GF-D8 (cell line): ENCODE measurements at regions not wholly inside any gene's neighbourhood (a gene's known extent, or its start where the extent isn't known, plus 50 kb on each side); places are given as distances from the start of the nearest gene placed in this dataset.
"Not testable (repeated sequence)": the region's sequence is repeated elsewhere in the genome, so short reads cannot be mapped to it uniquely, and the experiment has no call there.

Experiments
- DNase-seq: peaks from one replicate; lab custom pipeline; 2025; lab: John Stamatoyannopoulos, UW

DNA sequence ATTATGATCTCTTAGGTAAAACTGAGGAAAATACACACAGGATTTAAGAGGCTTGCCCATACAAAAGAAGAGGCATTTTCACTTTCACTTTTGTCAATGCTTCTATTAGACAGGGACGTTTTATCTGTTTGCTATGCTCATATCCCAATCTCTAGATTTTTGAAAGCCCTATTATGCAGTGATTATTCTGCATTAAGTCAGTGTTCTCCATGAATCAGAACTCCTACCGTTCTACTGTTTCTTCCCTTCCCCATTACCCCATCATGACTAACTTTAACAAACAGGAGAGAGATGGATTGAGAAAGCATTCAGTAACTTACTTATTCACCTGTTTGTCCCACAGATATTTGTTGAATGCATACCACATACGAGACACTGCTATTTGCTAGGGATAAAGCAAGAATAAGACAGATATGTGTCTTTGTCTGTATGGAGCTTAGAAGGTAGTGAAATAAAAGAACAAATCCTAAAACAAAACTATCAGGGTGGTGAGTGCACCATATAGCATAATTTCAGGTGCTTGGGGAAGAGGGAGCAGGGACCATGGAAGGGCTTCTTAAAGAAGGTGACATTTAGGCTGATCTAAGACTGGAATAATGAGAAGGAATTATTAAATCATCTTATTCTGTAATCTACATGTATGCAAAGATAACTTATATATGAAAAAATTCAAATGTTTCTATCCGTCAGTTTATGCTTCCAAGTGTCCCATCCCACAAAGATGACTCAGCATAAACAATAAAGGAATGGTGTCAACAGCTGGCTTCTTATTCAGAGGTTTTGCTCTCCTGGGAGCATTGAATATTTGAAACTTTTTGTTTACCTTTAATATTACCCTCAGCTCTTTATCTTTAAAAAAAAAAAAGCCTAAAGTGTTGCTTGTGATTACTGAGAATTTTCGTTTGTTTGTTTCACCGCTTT, 328.1 kb downstream of the HINT1 start:
- DNase-seq, result no peak

DNA sequence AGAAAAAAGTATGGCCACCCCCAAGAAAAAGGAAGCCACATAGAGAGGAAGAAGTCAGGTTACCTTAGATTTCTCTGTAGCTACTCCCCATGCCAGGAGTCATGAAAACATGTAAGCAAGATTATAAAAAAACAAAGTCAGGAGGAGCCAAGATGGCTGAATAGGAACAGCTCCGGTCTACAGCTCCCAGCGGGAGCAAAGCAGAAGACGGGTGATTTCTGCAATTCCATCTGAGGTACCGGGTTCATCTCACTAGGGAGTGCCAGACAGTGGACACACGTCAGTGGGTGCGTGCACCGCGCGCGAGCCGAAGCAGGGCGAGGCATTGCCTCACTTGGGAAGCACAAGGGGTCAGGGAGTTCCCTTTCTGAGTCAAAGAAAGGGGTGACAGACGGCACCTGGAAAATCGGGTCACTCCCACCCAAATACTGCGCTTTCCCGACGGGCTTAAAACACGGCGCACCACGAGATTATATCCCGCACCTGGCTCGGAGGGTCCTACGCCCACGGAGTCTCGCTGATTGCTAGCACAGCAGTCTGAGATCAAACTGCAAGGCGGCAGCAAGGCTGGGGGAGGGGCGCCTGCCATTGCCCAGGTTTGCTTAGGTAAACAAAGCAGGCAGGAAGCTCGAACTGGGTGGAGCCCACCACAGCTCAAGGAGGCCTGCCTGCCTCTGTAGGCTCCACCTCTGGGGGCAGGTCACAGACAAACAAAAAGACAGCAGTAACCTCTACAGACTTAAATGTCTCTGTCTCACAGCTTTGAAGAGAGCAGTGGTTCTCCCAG, 347.3 kb downstream of the HINT1 start:
- not testable (repeated sequence) for DNase-seq

DNA sequence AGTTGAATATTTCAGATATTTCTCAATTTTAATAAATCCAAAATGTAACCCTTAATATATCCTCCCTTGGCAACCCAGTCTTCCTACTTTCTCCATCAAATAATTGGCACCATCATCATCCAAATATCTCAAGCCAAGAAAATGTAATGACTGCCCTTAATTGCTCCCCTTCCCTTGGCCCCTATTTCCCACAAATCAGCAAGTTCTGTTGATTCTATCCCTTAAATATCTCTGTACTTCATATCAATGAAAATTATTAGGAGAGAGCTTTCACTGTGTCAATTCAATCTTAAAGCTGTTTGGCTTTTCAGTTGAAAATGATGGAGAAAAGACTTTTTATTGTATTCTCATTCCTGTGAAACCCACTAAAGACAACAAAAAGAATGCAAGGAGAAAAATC, 349.8 kb downstream of the HINT1 start:
- no peak for DNase-seq

DNA sequence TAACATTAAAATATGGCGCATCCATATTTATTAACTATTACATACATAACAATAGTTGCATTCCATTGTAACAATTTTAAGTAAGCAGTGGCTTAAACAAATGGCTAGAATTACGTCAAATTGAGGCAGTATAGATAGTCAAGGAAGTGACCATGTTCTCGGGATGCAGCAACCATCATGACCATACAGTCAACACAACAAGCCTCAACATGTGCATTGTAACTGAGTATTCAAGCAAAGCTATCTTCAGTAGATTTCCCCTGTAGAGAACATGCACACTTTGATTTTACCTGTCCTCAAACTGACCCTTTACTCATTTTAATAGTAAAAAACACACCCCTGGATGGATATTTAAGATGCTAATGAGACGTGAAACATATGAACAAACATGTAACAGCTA, 356.4 kb downstream of the HINT1 start:
- no peak for DNase-seq

GRCh38 chr5:130805648-130806047, 359.4 kb downstream of the HINT1 start:
- DNase-seq, result no peak

DNA sequence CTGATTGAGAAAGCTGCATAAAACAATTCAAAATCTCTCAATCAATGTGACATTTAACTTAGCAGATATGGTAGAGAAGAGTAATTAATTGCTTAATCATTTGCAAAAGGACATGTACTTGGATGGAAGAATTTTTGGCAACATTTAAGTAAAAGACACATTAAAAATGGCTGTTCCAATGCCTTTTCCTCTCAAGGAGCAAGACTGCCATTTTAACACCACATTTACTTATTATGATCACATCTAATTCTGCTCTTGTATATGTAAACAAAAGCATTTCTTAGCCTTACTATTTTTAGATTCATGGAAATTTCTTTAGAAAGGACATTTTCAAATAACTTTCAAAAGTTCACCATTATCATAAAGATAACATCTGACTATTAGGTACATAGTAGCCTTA, 360.0 kb downstream of the HINT1 start:
- DNase-seq, result no peak

GRCh38 chr5:130801963-130802362, 363.1 kb downstream of the HINT1 start:
- no peak for DNase-seq

- no peak for DNase-seq
Measured at GRCh38 chr5:130799015-130799414, 366.0 kb downstream of the HINT1 start.

DNA sequence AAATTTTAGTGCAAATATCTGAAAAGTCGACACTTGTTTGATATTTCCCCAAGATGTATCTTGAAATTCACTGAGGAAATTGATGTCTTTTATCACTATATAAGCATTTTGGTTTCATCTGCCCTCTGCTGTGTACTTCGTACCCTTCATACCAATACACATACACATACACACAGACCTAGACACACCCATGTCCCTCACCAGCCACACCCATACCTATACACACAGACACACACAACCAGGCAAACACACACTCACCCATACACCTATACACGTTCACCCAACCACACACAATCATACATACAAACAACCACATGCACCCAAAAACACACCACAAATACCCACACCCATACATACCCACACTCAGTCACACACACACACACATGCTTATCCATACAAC, 367.8 kb downstream of the HINT1 start:
- no peak for DNase-seq

GRCh38 chr5:130796902-130797301, 368.2 kb downstream of the HINT1 start:
- no peak for DNase-seq

DNA sequence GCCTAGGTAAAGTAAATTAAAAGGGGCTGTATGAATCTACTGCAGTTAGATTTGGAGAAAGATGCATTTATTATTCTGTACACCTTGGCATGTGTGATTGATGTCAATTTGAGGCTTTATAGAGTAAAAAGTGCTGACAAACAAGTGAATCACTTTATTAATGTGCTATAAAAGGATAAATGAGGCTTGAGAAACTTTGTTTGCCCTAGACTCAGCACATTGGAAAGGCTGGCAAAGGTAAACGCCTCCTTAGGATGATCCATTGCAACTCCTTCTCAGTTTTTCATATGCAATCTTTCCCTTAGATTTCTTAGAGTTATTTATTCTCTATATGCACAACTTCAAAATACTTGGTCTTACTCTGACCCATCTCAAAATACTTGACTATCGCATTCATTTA, 369.0 kb downstream of the HINT1 start:
- DNase-seq, result no peak

DNA sequence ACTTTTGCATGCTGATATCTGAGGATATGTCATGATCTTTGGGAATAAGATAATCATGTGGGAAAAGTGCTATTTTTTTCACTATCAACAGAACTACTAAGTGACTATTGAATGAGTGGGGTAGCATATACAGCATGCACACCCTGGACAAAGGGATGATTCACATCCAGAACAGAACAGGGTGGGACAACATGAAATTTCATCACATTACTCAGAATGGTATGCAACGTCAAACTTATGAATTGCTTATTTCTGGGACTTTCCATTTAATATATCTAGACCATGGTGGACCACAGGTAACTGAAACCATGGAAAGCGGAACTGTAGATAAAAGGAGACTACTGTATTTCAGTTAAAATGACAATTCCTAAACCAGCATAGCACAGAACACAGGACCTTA, 370.0 kb downstream of the HINT1 start:
- no peak for DNase-seq

GRCh38 chr5:130777794-130778193, 387.3 kb downstream of the HINT1 start:
- DNase-seq, result no peak

GRCh38 chr5:130773813-130774212, 391.2 kb downstream of the HINT1 start:
- no peak for DNase-seq

DNA sequence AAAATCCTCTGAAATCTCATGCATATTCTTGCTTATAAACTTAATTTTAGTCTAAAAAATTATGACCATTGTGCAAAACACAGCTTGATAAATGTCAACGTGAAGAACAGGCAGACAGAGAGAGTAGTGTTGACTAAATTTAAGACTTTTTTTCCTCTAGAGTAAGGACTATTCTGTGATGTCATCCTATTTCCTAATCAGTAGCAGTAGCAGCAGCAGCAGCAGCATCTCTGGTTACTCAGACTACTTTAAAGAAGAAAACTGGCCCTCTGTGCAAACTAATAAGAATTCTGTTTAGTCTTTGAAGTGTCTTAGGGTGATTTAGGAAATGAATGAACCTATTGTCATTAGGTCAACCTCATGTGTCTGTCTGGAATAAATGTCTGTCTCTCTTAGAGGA, 403.0 kb downstream of the HINT1 start:
- no peak for DNase-seq

- DNase-seq, result no peak
Measured at GRCh38 chr5:130759061-130759460, 406.0 kb downstream of the HINT1 start.

- DNase-seq, result no peak
Measured at GRCh38 chr5:130747556-130747955, 417.5 kb downstream of the HINT1 start.

DNA sequence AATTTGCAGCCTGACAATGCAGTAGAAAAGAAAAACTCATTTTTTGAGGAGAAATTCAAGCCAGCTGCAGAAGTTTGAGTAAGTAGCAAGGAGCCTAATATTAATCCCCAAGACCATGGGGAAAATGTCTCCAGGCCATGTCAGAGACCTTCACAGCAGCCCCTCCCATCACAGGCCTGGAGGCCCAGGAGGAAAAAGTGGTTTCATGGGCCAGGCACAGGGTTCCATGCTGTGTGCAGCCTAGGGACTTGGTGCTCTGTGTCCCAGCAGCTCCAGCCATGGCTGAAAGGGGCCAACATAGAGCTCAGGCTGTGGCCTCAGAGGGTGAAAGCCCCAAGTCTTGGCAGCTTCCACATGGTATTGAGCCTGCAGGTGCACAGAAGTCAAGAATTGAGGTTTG, 418.4 kb downstream of the HINT1 start:
- DNase-seq, result not testable (repeated sequence)

DNA sequence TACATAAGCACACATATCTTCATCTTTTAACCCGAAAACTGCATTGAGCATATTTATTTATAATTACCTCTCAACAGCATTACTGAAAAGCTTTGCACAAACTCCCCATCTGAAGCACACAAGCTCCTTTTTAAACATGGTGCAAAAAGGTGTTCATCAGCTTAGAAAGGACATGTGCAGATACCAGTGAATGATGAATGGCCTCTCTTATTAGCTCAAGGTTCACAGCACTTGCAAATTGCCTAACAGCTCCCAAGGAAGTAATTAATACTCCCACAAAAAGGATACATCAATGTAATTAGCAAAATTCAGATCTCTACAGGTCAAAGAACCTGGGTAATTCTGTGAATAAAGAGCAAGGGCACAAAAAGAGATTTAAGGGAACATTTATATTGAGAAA, 422.0 kb downstream of the HINT1 start:
- no peak for DNase-seq

DNA sequence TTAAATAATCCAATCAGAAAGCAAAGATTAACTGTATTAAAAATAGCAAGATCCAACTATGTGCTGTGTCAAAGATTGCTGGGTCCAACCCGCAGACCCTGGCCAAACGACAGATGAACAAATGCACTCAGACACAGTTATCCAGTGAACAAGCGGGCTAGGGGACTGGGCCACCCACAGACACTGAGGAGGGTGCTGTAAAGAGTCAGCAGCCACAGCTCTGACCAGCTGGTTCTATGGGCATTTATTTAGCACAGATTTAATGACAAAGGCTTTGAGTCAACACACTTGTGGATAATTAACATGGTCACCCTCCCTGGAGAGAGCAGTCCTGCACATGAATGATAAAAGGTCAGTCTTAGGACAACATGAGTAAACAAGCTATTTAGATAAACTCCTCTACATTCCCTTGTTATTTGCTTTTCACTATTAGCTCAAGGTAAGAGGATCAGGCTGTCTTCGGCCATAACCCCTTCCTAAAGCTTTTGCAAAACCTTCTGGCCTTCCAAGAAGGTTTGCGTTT, 424.9 kb downstream of the HINT1 start:
- DNase-seq, result no peak

DNA sequence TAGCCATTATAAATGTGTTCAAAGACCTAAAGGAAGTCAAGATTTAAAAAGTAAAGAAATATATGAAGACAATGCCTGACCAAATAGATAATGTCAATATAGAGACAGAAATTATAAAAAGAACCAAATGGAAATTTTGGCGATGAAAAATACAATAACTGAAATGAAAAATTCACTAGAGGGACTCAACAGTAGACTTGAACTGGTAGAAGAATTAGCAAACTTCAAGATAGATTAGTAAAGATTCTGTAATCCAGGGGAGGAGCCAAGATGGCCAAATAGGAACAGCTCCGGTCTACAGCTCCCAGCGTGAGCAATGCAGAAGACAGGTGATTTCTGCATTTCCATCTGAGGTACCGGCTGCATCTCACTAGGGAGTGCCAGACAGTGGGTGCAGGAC, 433.2 kb downstream of the HINT1 start:
- DNase-seq, result no peak

GRCh38 chr5:130729541-130729940, 435.5 kb downstream of the HINT1 start:
- DNase-seq, result no peak

DNA sequence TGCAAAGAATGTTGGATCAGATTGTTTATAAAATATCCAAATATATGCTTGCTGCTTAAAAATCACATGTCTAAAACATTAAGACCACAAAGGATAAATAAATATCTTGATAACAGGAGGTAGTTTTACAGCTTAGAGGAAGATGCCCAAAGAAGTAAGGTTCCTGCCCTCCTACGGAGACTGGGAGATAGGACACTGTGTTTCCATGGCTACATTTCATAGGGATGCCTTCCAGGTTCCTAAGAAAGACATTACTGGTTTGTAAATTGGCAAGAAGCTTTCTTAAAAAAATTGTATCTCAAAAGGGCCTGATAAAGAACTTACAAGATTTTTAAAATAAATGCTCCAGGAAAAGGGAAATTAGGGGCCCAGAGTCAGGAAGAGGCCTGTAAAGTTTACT, 437.2 kb downstream of the HINT1 start:
- DNase-seq, result no peak
